Anterior cingulate cortex (tissue), 58 donors: ENCODE measurements at regions not wholly inside any gene's neighbourhood (a gene's known extent, or its start where the extent isn't known, plus 50 kb on each side); places are given as distances from the start of the nearest gene placed in this dataset.
"Not testable (repeated sequence)": the region's sequence is repeated elsewhere in the genome, so short reads cannot be mapped to it uniquely, and the experiment has no call there.

Experiments
- DNase-seq, 58 donors: peaks; one replicate each; lab custom pipeline; 2025; lab: John Stamatoyannopoulos, UW

DNA sequence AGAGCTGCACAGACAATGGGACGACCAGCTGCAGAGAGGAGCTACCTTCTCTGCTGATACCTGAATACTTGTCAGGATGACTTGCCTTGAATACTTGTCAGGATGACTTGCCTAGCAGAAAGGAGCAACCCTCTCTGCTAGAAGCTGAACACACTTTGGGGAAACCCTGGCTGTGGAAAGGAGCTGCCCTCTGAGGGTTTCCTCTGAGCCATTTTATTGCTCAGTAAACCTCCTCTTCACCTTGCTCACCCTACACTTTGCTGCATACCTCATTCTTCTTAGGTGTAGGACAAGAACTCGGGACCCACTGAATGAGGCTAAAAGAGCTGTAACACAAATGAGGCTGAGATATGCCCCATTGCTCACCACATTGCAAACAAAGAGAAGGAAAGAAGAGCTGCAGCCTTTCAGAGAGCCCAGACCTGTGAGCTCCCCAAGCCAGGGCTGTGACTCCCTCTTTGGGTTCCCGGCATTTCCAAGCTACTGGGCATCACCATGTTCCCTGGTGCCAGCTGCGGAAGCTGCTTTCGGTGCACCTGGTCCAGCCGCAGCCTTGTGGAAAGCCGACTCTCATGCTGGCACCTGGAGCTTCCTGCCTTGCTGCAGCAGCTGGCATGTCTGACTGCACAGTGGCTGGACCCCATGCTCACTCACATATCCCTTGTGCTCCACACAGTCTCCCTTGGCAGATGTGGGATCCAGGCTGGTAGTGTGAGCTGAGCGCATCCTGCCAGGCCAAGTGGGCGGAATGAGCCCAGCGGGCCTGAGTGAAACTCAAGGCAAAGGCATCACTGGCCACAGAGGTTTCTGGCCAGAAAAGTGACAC lies 106.7 kb upstream of the AHI1 start:
- no peak for DNase-seq

DNA sequence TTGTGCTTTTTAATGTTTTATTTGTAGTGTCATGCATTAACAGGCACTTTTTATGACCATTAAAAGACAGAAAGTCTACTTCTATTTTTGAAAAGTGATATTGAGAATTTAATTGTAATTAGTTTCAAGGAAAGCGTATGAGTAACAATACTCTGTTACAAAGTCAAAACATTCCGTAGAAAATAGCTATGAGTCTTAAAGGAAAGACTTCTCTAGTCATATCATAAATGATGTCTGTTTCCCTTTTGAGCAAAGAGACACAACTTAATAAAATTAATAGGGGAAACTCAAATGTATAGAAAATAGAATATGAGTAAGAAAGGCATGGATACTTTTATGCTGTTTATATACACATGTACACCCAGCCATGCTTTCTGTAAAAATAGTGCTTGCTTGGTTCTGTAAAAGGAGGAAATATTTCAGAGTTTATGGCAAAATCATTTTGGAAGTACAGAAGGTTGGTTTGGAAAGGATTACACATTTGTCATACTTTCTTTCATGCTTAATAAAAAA lies 107.8 kb upstream of the AHI1 start:
- DNase-seq: no peak

DNA sequence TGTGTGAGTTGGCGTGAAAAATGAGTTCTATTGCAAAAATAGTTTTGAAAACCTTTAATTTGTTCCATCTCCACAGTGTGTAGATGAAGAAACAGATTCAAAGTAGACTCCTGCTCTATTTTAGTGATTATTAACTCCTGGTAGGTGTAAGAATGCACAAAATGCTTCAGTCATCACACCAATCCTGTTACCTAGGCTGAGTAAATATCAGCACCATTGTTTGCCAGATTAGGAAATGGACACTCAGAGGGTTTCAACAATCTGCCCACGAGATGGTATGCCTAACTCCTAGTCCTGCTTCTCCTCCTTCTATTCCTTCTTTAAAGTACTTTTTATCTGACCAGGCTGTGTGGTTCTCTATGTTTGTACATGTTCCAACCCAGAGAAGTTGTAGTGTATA lies 108.9 kb upstream of the AHI1 start:
- DNase-seq: no peak

- DNase-seq: no peak
Observed at GRCh38 chr6:135608031-135608430, 110.5 kb upstream of the AHI1 start.

GRCh38 chr6:135610192-135610591 lies 112.7 kb upstream of the AHI1 start:
- DNase-seq: not testable (repeated sequence)

- DNase-seq: no peak
Observed at GRCh38 chr6:135616655-135617054, 119.1 kb upstream of the AHI1 start.

DNA sequence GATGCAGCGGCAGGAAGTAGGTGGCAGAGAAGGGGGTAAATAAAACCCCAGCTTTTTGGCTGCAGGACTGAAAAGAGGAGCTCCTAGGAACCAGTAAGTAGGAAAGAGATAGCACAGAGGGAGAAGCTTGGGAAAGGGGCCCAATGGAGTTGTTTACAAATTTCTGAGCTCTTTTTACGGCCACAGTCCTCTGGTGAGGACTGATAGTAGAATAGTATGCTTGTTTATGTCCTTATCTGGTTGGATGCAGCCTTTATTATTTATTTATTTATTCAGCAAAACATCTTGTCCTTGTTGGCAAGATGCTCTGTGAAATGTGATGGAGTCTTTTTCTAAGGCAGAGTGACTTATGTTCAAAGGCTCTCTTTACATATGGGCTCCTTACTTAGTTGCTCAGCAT lies 119.7 kb upstream of the AHI1 start:
- no peak for DNase-seq

DNA sequence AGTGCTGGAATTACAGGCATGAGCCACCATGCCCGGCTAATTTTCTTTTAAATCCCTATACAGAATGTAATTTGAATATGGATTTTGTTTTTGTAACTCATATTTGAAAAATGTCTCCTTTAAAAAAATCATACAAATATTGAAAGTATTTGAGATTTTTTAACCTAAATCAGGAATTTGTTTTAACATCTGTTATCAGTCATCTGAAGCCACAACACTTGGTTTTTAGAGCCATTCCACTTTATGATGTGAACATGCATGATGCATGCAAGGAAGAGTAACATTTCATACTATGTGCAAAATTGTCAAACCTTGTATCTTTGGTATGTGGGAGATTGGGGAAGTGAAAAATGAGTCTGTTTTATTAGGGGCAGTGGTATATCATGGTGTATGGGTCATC lies 124.5 kb upstream of the AHI1 start:
- DNase-seq: no peak

DNA sequence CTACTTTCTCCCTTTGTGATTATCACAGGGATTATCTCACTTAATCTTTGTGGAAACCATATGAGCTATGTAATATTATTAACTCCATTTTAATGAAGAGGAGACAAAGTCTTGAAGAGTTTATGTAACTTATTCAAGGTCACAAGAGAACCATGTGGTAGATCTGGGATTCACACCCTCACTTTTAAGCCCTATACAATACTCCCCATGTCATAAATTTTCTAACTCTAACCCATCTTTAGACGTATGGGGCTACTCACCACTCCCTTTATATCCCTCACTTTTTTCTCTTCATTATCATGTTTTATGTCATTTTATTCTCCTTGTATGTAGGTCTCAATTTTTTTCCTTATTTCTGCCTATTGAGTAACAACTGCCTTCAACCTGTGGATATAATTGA lies 126.4 kb upstream of the AHI1 start:
- DNase-seq: no peak

DNA sequence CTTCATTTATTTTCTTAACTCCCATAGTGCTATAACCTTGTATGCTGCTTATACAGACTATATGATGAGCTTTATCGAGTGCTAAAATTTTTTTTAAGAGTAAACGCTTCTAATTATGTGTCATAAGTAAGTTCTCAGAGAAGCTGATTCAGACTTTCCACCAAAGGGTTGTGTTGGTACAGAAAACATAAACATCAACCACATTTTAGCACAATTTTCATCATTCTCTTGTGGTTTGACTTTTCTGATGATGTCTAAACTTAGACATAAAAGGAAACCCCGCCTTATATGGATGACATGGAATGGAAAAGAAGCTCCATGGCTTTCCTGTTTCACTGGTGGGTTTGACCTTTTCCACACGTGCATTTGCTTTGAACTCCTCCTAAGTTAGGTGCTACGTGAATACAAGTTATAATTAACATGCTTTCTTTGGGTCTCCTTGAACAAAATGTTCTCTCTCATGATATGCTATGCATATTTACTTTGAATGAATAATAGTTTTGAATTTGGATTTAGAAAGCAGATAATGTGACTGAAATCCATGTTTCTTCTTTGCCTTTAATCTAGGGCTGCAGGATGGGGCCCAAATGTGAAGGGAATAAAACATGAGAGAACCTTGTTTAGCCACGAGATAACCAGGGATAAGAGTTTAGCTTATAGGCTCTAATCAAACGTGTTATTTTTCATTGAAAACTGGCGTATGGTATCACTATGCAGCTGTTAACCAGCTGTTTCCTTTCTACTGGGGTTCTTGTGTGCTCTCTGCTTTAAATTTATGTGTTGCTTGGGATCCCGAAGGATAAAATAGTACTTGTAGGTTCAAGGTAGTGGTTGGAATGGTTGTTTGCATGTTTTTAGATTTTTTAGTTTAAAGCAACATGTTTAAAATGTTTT lies 127.1 kb upstream of the AHI1 start:
- DNase-seq: no peak

- DNase-seq: not testable (repeated sequence)
Observed at GRCh38 chr6:135626001-135626400, 128.5 kb upstream of the AHI1 start.

GRCh38 chr6:135627092-135627715 lies 129.7 kb upstream of the AHI1 start:
- no peak for DNase-seq

GRCh38 chr6:135630789-135631376 lies 133.3 kb upstream of the AHI1 start:
- DNase-seq: no peak

GRCh38 chr6:135631821-135632220 lies 134.3 kb upstream of the AHI1 start:
- no peak for DNase-seq

GRCh38 chr6:135633573-135633972 lies 136.0 kb upstream of the AHI1 start:
- DNase-seq: no peak

GRCh38 chr6:135637701-135638100 lies 140.2 kb upstream of the AHI1 start:
- no peak for DNase-seq

GRCh38 chr6:135638108-135638507 lies 140.6 kb upstream of the AHI1 start:
- DNase-seq: no peak

DNA sequence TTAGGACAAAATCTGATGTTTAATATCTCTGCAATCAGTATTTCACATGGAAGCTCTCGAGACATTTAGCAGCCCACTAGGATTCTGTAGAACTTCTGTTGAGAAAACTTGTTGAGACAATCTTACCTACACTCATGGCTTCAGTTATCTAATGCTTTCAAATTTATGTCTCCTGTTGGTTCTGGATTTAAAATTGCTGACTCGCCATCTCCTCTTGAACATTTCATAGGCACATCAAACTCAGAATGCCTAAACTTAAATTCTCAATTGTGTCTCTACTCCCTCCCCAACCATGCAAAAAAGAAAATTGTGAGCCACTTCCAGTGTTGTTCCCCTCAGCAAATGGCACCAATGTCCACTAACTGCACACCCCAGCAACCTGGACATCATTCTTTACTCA lies 142.5 kb upstream of the AHI1 start:
- no peak for DNase-seq

GRCh38 chr6:135640449-135641111 lies 143.0 kb upstream of the AHI1 start:
- DNase-seq: no peak

DNA sequence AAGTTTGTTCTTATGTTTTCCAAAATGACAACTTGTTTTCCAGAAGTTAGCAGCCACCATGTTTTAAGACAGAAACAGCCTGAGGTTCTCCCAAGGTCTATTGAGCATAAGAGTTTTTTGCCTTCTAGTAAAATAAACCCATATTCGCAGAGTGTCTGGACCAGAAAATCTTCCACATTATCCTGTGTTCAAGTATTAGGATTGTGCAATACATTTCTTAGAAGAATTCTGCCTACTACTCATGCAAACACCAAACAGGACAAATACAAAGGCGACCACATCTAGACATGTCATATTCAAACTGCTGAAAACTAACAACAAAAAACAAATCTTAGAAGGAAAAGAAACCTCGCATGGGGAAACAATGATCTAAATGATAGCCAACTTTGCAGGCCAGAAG lies 145.4 kb upstream of the AHI1 start:
- DNase-seq: no peak
